ENCODE measurements at regions not wholly inside any gene's neighbourhood (a gene's known extent, or its start where the extent isn't known, plus 50 kb on each side); places are given as distances from the start of the nearest gene placed in this dataset.

GRCh38 chr2:71832388-71832787 is 315.3 kb downstream of the CYP26B1 start:
- TF ChIP-seq ZFX (IDR thresholded peaks at IDR 0.05; ENCODE audit: borderline replicate concordance) (no peak), CTCF (IDR thresholded peaks at IDR 0.05) (no peak)
- no peak overlapping the region for H3K27ac ChIP-seq

- H3K27ac ChIP-seq, result no peak overlapping the region
- TF ChIP-seq ZFX (IDR thresholded peaks at IDR 0.05; ENCODE audit: borderline replicate concordance), result no peak
Observed at GRCh38 chr2:71831193-71831577, 316.5 kb downstream of the CYP26B1 start.

- H3K27ac ChIP-seq, result no peak overlapping the region
- TF ChIP-seq ZFX (IDR thresholded peaks at IDR 0.05; ENCODE audit: borderline replicate concordance), result no peak
- TF ChIP-seq CTCF (IDR thresholded peaks at IDR 0.05), result no peak
Observed at GRCh38 chr2:71830497-71831192, 317.0 kb downstream of the CYP26B1 start.

GRCh38 chr2:71829008-71829407 is 318.7 kb downstream of the CYP26B1 start:
- TF ChIP-seq CTCF (IDR thresholded peaks at IDR 0.05), result no peak
- no peak for TF ChIP-seq ZFX (IDR thresholded peaks at IDR 0.05; ENCODE audit: borderline replicate concordance)
- H3K27ac ChIP-seq, result no peak overlapping the region

- TF ChIP-seq CTCF (IDR thresholded peaks at IDR 0.05), result no peak
- no peak for TF ChIP-seq ZFX (IDR thresholded peaks at IDR 0.05; ENCODE audit: borderline replicate concordance)
Observed at GRCh38 chr2:71827973-71828372, 319.7 kb downstream of the CYP26B1 start.

GRCh38 chr2:71827524-71827901 is 320.1 kb downstream of the CYP26B1 start:
- H3K27ac ChIP-seq, result no peak overlapping the region
- no peak for TF ChIP-seq ZFX (IDR thresholded peaks at IDR 0.05; ENCODE audit: borderline replicate concordance)
- TF ChIP-seq CTCF (IDR thresholded peaks at IDR 0.05), result no peak

More at GRCh38 chr2:71827973-71828372, 319.7 kb downstream of the CYP26B1 start:
- no peak overlapping the region for H3K27ac ChIP-seq

GRCh38 chr2:71826826-71827523 is 320.7 kb downstream of the CYP26B1 start:
- H3K27ac ChIP-seq, result no peak overlapping the region
- TF ChIP-seq ZFX (IDR thresholded peaks at IDR 0.05; ENCODE audit: borderline replicate concordance) (no peak), CTCF (IDR thresholded peaks at IDR 0.05) (no peak)
